Smooth muscle cell (in vitro differentiated cells): ENCODE measurements at regions not wholly inside any gene's neighbourhood (a gene's known extent, or its start where the extent isn't known, plus 50 kb on each side); places are given as distances from the start of the nearest gene placed in this dataset.

Experiments
- DNase-seq: peaks from one replicate; lab custom pipeline; 2025; ENCODE audit not compliant: unreplicated experiment; lab: John Stamatoyannopoulos, UW
- H2AFZ ChIP-seq: fragments of 200-600 bp; sonication (generic); 2 replicates; pipeline ENCODE4 v1.6.0; 2016; ENCODE audit warnings: antibody characterized with exemption, low read depth, mild to moderate bottlenecking
- H3F3A ChIP-seq: fragments of 200-600 bp; sonication (generic); 2 replicates; pipeline ENCODE4 v1.6.0; 2017; ENCODE audit warnings: antibody characterized with exemption, low read depth
- H3K27ac ChIP-seq: fragments of 200-600 bp; sonication (generic); 2 replicates; pipeline ENCODE4 v1.5.1; 2016; ENCODE audit warnings: low read depth, mild to moderate bottlenecking
- H3K27me3 ChIP-seq: fragments of 200-600 bp; sonication (generic); 2 replicates; pipeline ENCODE4 v1.6.1; 2016; ENCODE audit warnings: low read depth, mild to moderate bottlenecking
- H3K36me3 ChIP-seq: fragments of 200-600 bp; sonication (generic); 2 replicates; pipeline ENCODE4 v1.5.1; 2016; ENCODE audit warnings: low read depth
- H3K4me1 ChIP-seq: fragments of 200-600 bp; sonication (generic); 2 replicates; pipeline ENCODE4 v1.5.1; 2016; ENCODE audit warnings: low read depth
- H3K4me2 ChIP-seq: fragments of 200-600 bp; sonication (generic); 2 replicates; pipeline ENCODE4 v1.6.0; 2016; ENCODE audit warnings: mild to moderate bottlenecking
- H3K4me3 ChIP-seq: fragments of 200-600 bp; sonication (generic); 2 replicates; pipeline ENCODE4 v1.5.1; 2016; ENCODE audit warnings: mild to moderate bottlenecking
- H3K79me2 ChIP-seq: fragments of 200-600 bp; sonication (generic); 2 replicates; pipeline ENCODE4 v1.6.0; 2016; ENCODE audit warnings: low read depth, mild to moderate bottlenecking
- H3K9ac ChIP-seq: fragments of 200-600 bp; sonication (generic); 2 replicates; pipeline ENCODE4 v1.6.0; 2016; ENCODE audit warnings: low read depth
- H3K9me3 ChIP-seq: fragments of 200-600 bp; sonication (generic); replicated peaks from 2 replicates; pipeline ENCODE4 v1.5.1; 2016; ENCODE audit warnings: low read depth
- H4K20me1 ChIP-seq: fragments of 200-600 bp; sonication (generic); 2 replicates; pipeline ENCODE4 v1.6.0; 2016; ENCODE audit warnings: low read depth
- WGBS: methylation state at CpG from one replicate; pipeline ENCODE4 v1.1.7; 2016; ENCODE audit warnings: low lambda C conversion rate; 5-methylcytosine and 5-hydroxymethylcytosine counted together
- TF ChIP-seq, protein P1 (sequence below): fragments of 200-600 bp; sonication (generic); IDR thresholded peaks from 2 replicates; pipeline ENCODE4 v1.5.1; 2017; ENCODE audit warnings: borderline replicate concordance, mild to moderate bottlenecking, antibody characterized with exemption; ENCODE audit not compliant: insufficient read depth, poor library complexity, severe bottlenecking

DNA sequence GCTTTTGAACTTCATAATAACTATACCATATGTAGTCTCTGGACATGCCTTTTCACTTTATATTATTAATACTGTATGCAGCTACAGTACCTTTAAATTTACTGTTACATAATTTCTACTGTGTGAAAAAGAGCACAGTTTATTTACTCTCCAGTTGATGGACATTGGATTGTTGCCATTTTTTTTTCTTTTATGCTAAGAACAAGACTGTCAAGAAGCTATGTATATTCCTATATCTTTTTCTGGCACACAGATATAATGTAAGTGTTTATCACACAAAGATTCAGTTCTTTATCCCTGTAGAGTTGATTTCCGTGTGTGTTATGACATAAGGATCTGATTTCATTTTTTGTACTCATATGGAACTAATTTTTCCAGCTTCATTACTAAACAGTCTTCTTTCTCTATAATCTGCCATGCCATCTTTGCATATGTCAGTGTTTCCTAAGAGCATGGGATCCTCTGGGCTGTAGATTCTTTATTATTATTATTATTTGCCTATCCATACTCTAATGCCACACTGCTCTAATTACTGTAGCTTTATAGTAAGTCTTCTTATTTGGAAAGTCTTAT lies 593.0 kb upstream of the ATP2B1 start:
- no peak overlapping the region for H3K9ac ChIP-seq
- no peaks in the 10 kb centered on the region for H3K79me2 ChIP-seq
- no peaks in the 10 kb centered on the region for H3K9me3 ChIP-seq
- no peak overlapping the region for H3K27ac ChIP-seq
- TF ChIP-seq, protein P1, sequence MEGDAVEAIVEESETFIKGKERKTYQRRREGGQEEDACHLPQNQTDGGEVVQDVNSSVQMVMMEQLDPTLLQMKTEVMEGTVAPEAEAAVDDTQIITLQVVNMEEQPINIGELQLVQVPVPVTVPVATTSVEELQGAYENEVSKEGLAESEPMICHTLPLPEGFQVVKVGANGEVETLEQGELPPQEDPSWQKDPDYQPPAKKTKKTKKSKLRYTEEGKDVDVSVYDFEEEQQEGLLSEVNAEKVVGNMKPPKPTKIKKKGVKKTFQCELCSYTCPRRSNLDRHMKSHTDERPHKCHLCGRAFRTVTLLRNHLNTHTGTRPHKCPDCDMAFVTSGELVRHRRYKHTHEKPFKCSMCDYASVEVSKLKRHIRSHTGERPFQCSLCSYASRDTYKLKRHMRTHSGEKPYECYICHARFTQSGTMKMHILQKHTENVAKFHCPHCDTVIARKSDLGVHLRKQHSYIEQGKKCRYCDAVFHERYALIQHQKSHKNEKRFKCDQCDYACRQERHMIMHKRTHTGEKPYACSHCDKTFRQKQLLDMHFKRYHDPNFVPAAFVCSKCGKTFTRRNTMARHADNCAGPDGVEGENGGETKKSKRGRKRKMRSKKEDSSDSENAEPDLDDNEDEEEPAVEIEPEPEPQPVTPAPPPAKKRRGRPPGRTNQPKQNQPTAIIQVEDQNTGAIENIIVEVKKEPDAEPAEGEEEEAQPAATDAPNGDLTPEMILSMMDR = no peak
- 91% methylated on average over 1 of the region's 1 CpG for WGBS
- no peak overlapping the region for H2AFZ ChIP-seq
- no peak for DNase-seq
- no peaks in the 10 kb centered on the region for H4K20me1 ChIP-seq
- no peaks in the 10 kb centered on the region for H3K36me3 ChIP-seq
- H3K4me1 ChIP-seq = no peaks in the 10 kb centered on the region
- no peak overlapping the region for H3K4me3 ChIP-seq
- H3K27me3 ChIP-seq = no peaks in the 10 kb centered on the region
- no peak overlapping the region for H3K4me2 ChIP-seq
- H3F3A ChIP-seq = no peaks in the 10 kb centered on the region

DNA sequence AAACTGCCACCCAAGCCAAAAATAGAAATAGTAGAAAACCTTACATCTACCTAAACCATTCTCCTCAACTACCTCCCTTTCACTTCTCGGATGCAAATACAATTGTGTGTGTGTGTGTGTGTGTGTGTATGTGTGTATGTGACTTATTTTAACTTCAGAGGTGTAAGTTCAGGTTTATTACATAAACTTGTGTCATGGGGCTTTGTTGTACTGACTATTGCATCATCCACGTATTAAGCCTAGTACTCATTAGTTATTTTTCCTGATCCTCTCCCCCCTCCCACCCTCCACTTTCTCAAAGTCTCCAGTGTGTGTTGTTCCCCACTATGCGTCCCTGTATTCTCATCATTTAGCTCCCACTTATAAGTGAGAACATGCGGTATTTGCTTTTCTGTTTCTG lies 592.5 kb upstream of the ATP2B1 start:
- WGBS = 91% methylated on average over 4 of the region's 4 CpGs
- DNase-seq = no peak
- Histone ChIP-seq H3K79me2 (no peaks in the 10 kb centered on the region), H2AFZ (no peak overlapping the region), H3K9ac (no peak overlapping the region), H3F3A (no peaks in the 10 kb centered on the region), H3K4me2 (no peak overlapping the region), H3K9me3 (no peaks in the 10 kb centered on the region), H3K4me3 (no peak overlapping the region), H3K27me3 (no peaks in the 10 kb centered on the region), H3K36me3 (no peaks in the 10 kb centered on the region), H3K27ac (no peak overlapping the region), H4K20me1 (no peaks in the 10 kb centered on the region), H3K4me1 (no peaks in the 10 kb centered on the region)
- TF ChIP-seq, protein P1 = no peak

DNA sequence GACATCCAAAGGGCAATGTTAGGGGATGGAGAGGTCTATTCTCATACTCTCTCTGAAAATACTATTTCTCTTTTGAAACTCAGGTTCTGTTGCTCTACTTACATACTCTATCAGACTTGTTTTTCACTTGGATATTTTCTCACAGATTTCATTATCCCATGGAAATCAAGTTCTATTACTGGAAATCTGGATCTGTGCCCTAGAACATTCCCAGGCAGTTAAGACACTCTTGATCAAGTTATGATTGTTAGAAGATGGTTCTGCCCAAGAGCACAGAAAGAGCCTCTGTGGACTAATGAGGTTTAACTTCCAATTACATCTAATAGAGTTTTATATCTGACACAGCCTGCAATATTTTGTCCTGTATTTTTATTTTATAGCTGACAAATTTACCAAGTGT lies 591.0 kb upstream of the ATP2B1 start:
- H3K4me2 ChIP-seq = no peak overlapping the region
- no peak overlapping the region for H3K4me3 ChIP-seq
- no peaks in the 10 kb centered on the region for H3K9me3 ChIP-seq
- H3K36me3 ChIP-seq = no peaks in the 10 kb centered on the region
- H2AFZ ChIP-seq = no peak overlapping the region
- H3K4me1 ChIP-seq = no peaks in the 10 kb centered on the region
- TF ChIP-seq, protein P1 = no peak
- H3K27me3 ChIP-seq = no peaks in the 10 kb centered on the region
- H4K20me1 ChIP-seq = no peaks in the 10 kb centered on the region
- no peaks in the 10 kb centered on the region for H3K79me2 ChIP-seq
- no peak for DNase-seq
- H3F3A ChIP-seq = no peaks in the 10 kb centered on the region
- H3K9ac ChIP-seq = no peak overlapping the region
- H3K27ac ChIP-seq = no peak overlapping the region

DNA sequence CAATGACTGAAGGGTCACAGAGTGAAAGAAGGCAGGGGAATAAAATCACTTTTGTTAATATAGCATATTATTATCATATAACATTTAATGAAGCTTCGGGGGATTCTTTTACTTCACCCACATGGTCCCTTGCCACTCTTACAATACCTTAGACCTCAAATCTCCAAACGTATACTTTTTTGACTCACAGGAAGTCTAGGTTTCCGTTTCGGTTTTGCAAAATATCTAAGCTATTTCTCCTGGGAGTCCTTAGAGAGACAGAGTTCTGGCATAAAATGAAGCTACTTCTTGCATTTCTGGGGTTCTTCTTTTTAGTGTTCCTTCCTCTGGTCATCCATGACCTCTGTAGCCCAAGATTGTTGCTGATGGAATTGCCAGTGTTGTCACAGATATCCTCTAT lies 590.5 kb upstream of the ATP2B1 start:
- H3K79me2 ChIP-seq = no peaks in the 10 kb centered on the region
- H4K20me1 ChIP-seq = no peaks in the 10 kb centered on the region
- no peak overlapping the region for H3K4me2 ChIP-seq
- no peak overlapping the region for H3K4me3 ChIP-seq
- no peak for DNase-seq
- no peaks in the 10 kb centered on the region for H3F3A ChIP-seq
- H3K4me1 ChIP-seq = no peaks in the 10 kb centered on the region
- no peak overlapping the region for H2AFZ ChIP-seq
- H3K27me3 ChIP-seq = no peaks in the 10 kb centered on the region
- TF ChIP-seq, protein P1 = no peak
- 89% methylated on average over 4 of the region's 4 CpGs for WGBS
- H3K9ac ChIP-seq = no peak overlapping the region
- no peak overlapping the region for H3K27ac ChIP-seq
- no peaks in the 10 kb centered on the region for H3K9me3 ChIP-seq
- no peaks in the 10 kb centered on the region for H3K36me3 ChIP-seq
